GM12865 (cell line): ENCODE measurements at regions not wholly inside any gene's neighbourhood (a gene's known extent, or its start where the extent isn't known, plus 50 kb on each side); places are given as distances from the start of the nearest gene placed in this dataset.

Source experiments
- DNase-seq: peaks from one replicate; pipeline ENCODE4 v3.0.0; 2010; ENCODE audit warnings: low read depth
- H3K4me3 ChIP-seq: 2 replicates; pipeline ENCODE4 v1.5.1; 2011; ENCODE audit warnings: mild to moderate bottlenecking, low read depth, low read length, control low read depth
- TF ChIP-seq, protein P1 (sequence below): IDR thresholded peaks from 2 replicates; pipeline ENCODE4 v1.5.1; 2011; ENCODE audit warnings: low read length, control low read depth, low read depth, inconsistent platforms; ENCODE audit not compliant: insufficient read depth; ENCODE audit errors: missing control alignments

DNA sequence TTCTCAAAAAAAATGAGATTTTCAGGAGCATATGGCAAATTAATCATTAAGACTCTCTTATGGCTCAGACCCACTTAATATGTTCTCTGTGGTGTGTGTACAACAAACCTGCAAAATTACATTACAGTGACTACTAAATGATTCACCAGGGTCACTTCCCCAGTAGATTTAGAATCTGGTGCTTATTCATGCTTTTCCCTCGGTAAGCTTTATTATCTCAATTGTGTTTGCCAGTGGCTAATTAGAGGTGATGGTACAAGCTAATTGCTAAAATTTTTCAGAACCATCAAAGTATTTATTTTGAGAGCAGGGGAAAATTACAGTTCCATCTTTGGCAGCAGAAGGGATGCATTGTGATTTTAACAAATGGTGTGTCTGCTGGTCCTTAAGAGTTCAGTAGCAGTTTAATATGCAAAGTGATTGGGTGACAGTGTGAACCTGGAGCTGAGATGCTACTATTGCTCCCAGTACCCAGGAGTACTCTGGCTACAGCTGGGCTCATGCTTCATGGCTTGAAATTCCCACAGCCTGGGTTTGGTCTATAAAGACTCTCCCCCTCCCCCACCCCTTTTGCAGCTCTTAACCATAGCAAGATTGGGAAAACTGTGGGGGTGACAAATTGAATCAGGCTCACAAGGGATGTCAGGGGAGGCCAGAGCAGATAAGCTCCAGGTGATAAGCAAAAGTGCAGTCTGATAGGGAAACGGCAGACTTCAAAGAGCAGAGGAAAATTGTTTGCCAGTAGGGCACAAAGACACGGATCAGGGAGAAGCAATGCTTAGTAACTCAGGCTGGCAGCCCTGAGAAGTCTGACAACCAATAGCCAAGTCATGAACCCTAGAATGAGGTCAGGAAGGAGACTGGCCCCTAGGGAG, 92.8 kb upstream of the RAD23B start:
- DNase-seq = no peak
- TF ChIP-seq, protein P1, sequence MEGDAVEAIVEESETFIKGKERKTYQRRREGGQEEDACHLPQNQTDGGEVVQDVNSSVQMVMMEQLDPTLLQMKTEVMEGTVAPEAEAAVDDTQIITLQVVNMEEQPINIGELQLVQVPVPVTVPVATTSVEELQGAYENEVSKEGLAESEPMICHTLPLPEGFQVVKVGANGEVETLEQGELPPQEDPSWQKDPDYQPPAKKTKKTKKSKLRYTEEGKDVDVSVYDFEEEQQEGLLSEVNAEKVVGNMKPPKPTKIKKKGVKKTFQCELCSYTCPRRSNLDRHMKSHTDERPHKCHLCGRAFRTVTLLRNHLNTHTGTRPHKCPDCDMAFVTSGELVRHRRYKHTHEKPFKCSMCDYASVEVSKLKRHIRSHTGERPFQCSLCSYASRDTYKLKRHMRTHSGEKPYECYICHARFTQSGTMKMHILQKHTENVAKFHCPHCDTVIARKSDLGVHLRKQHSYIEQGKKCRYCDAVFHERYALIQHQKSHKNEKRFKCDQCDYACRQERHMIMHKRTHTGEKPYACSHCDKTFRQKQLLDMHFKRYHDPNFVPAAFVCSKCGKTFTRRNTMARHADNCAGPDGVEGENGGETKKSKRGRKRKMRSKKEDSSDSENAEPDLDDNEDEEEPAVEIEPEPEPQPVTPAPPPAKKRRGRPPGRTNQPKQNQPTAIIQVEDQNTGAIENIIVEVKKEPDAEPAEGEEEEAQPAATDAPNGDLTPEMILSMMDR = no peak
- no peak overlapping the region for H3K4me3 ChIP-seq

DNA sequence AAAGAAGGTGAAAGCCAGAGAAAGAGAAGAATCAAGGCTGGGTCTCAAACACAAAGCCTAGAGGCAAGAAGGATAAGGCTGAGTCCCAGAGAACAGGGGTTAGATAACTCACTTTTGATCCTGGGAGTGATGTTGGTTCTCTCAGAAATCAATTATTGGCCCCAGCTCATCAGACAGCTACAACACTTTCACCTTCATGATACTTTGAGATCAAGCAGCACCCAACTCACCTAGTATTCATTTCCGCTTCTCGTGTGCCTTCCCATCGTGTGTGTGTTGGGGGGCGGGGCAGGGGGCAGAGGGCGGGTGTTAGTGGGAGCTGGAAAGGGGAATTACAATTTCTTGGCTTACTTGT, 92.2 kb upstream of the RAD23B start:
- TF ChIP-seq, protein P1 = no peak
- no peak for DNase-seq
- no peak overlapping the region for H3K4me3 ChIP-seq

DNA sequence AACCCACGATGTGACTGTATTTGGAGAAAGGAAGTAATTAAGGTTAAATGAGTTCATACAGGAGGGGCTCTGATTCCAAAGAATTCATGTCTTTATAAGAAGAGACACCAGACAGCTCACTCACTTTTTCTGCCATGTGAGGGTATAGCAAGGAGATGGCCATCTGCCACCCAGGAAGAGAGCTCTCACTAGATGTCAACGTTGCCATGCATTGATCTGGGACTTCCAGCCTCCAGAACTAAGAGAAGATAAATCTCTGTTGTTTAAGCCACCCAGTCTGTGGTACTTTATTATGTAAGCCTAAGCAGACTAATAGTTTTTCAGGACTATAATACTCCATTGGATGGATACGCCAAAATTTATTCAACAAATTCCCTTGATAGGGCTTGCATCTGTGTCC, 89.8 kb upstream of the RAD23B start:
- no peak overlapping the region for H3K4me3 ChIP-seq
- DNase-seq = no peak
- TF ChIP-seq, protein P1 = no peak

DNA sequence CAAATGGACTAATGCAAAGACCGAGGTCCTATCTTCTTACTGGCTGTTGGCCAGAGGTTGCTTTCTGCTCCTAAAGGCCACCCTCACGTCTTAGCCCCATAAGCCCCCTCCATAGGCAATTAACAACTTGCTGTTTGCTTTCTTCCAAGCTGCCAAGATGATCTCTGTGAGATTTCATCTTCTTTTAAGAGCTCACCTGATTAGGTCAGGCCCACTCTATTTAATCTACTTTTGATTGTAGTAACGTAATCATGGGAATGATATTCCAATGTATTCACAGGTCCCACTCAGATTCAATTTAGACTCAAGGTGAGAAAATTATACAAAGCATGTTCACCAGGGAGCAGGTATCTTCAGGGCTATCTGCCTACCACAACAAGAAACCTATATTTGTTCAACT, 84.4 kb upstream of the RAD23B start:
- no peak for DNase-seq
- TF ChIP-seq, protein P1 = no peak
- H3K4me3 ChIP-seq = no peak overlapping the region

DNA sequence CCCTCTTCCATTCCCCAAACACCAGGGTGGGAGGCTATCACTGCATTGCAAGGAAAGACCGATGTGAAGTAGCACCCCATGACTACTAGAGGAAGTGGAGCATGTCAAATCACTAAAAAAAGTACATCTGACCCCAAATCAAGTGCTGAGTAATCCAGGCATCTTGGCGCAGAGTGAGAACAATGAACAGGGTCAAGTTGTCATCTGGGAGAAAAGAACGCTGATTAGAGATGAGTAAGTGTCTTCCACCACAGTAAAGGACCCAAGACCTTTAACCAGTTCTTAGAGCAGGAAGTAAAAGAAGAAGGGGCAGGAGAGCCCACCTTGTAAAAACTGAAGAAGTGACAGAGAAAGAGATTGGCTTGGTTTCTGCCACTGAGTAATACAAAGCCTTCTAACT, 75.0 kb upstream of the RAD23B start:
- TF ChIP-seq, protein P1 = no peak
- H3K4me3 ChIP-seq = no peak overlapping the region
- DNase-seq = peak; percentile 22

DNA sequence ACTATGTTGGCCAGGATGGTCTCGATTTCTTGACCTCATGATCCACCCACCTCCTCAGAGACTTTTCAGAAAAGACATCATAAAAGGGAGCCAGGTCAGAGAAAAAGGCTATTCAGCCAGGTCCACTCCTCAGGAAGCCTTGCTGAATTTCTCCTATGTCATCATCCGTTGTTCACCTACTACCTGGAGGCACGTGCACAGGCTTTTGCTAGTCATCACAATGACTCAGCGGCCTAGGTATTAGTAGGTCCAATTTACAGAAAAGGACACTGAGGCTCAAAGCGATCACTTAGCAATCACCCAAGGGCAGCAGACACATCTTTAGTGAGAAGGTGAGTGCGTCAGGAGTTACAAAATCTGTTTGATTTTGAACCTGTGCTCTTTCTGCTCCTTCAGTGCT, 72.3 kb upstream of the RAD23B start:
- no peak overlapping the region for H3K4me3 ChIP-seq
- TF ChIP-seq, protein P1 = no peak
- DNase-seq = no peak
